H9 (cell line): ENCODE measurements at regions not wholly inside any gene's neighbourhood (a gene's known extent, or its start where the extent isn't known, plus 50 kb on each side); places are given as distances from the start of the nearest gene placed in this dataset.

Experiments used
- DNase-seq: peaks from one replicate; pipeline ENCODE4 v3.0.0-alpha.2; 2017
- H2AFZ ChIP-seq: one replicate; pipeline ENCODE4 v1.6.1; 2013; ENCODE audit warnings: mild to moderate bottlenecking, low read length, control low read depth, moderate library complexity
- H2AK5ac ChIP-seq: 2 replicates; pipeline ENCODE4 v1.6.1; 2013; ENCODE audit warnings: low read length, control low read depth, mixed read lengths; ENCODE audit not compliant: insufficient read length
- H2BK120ac ChIP-seq: one replicate; pipeline ENCODE4 v1.6.1; 2013; ENCODE audit warnings: low read depth, mild to moderate bottlenecking, low read length, control low read depth, inconsistent platforms; ENCODE audit not compliant: poor library complexity, severe bottlenecking
- H2BK12ac ChIP-seq: 2 replicates; pipeline ENCODE4 v1.6.1; 2013; ENCODE audit warnings: low read length, control low read depth, mixed read lengths, low read depth; ENCODE audit not compliant: insufficient read length
- H2BK15ac ChIP-seq: 2 replicates; pipeline ENCODE4 v1.6.1; 2013; ENCODE audit warnings: low read depth, low read length, control low read depth
- H2BK20ac ChIP-seq: one replicate; pipeline ENCODE4 v1.6.1; 2013; ENCODE audit warnings: low read depth, mild to moderate bottlenecking, low read length, control low read depth, inconsistent platforms; ENCODE audit not compliant: poor library complexity, severe bottlenecking
- H2BK5ac ChIP-seq: 2 replicates; pipeline ENCODE4 v1.6.1; 2013; ENCODE audit warnings: low read length, control low read depth, mixed read lengths; ENCODE audit not compliant: insufficient read length
- H3K14ac ChIP-seq: 2 replicates; pipeline ENCODE4 v1.6.1; 2013; ENCODE audit warnings: low read length, control low read depth; ENCODE audit not compliant: insufficient read depth
- H3K18ac ChIP-seq: 2 replicates; pipeline ENCODE4 v1.6.1; 2013; ENCODE audit warnings: low read depth, mild to moderate bottlenecking, mixed read lengths, low read length, control low read depth; ENCODE audit not compliant: insufficient read length
- H3K23ac ChIP-seq: 2 replicates; pipeline ENCODE4 v1.6.1; 2013; ENCODE audit warnings: low read length, control low read depth, mixed read lengths, low read depth; ENCODE audit not compliant: insufficient read length
- H3K23me2 ChIP-seq: 2 replicates; pipeline ENCODE4 v1.6.1; 2013; ENCODE audit warnings: low read depth, mild to moderate bottlenecking, mixed read lengths, low read length, control low read depth; ENCODE audit not compliant: insufficient read length, poor library complexity, severe bottlenecking
- H3K27ac ChIP-seq: 2 replicates; pipeline ENCODE4 v1.5.1; 2013; ENCODE audit warnings: low read length, control low read depth, mixed read lengths, low read depth; ENCODE audit not compliant: insufficient read length
- H3K27me3 ChIP-seq: 2 replicates; pipeline ENCODE4 v1.6.1; 2013; ENCODE audit warnings: low read length, control low read depth, inconsistent platforms; ENCODE audit not compliant: insufficient read depth
- H3K4ac ChIP-seq: 2 replicates; pipeline ENCODE4 v1.6.1; 2013; ENCODE audit warnings: low read depth, mild to moderate bottlenecking, control low read depth, inconsistent platforms, low read length, moderate library complexity
- H3K4me1 ChIP-seq: 2 replicates; pipeline ENCODE4 v1.6.1; 2013; ENCODE audit warnings: low read length, control low read depth, inconsistent platforms; ENCODE audit not compliant: insufficient read depth
- H3K4me2 ChIP-seq: 2 replicates; pipeline ENCODE4 v1.6.1; 2013; ENCODE audit warnings: low read length, control low read depth, mixed read lengths; ENCODE audit not compliant: insufficient read length, insufficient read depth
- H3K56ac ChIP-seq: 2 replicates; pipeline ENCODE4 v1.6.1; 2013; ENCODE audit warnings: low read depth, mild to moderate bottlenecking, mixed read lengths, low read length, control low read depth; ENCODE audit not compliant: insufficient read length
- H3K79me1 ChIP-seq: 2 replicates; pipeline ENCODE4 v1.6.1; 2013; ENCODE audit warnings: low read depth, mild to moderate bottlenecking, moderate library complexity, low read length, control low read depth, inconsistent platforms; ENCODE audit not compliant: insufficient read depth, poor library complexity, severe bottlenecking
- H3K79me2 ChIP-seq: 2 replicates; pipeline ENCODE4 v1.6.1; 2013; ENCODE audit warnings: low read length, control low read depth, inconsistent platforms; ENCODE audit not compliant: insufficient read depth
- H3K9ac ChIP-seq: 2 replicates; pipeline ENCODE4 v1.6.1; 2013; ENCODE audit warnings: low read length, control low read depth, mixed read lengths; ENCODE audit not compliant: insufficient read length; ENCODE audit errors: extremely low read depth
- H3K9me3 ChIP-seq: one replicate; pipeline ENCODE4 v1.6.1; 2013; ENCODE audit warnings: low read depth, low read length, inconsistent platforms; ENCODE audit not compliant: control insufficient read depth
- H3T11ph ChIP-seq: one replicate; pipeline ENCODE4 v1.6.1; 2013; ENCODE audit warnings: mild to moderate bottlenecking, low read length, control low read depth, inconsistent platforms
- H4K20me1 ChIP-seq: one replicate; pipeline ENCODE4 v1.6.1; 2013; ENCODE audit not compliant: control insufficient read depth, insufficient read length, insufficient read depth
- H4K5ac ChIP-seq: 2 replicates; pipeline ENCODE4 v1.6.1; 2013; ENCODE audit warnings: low read depth, mild to moderate bottlenecking, mixed read lengths, low read length, control low read depth; ENCODE audit not compliant: insufficient read length
- H4K8ac ChIP-seq: replicated peaks from 2 replicates; pipeline ENCODE4 v1.6.1; 2013; ENCODE audit warnings: low read length, control low read depth, mixed read lengths, low read depth; ENCODE audit not compliant: insufficient read length
- H4K91ac ChIP-seq: 2 replicates; pipeline ENCODE4 v1.6.1; 2013; ENCODE audit warnings: low read depth, mild to moderate bottlenecking, moderate library complexity, mixed read lengths, low read length, control low read depth; ENCODE audit not compliant: insufficient read length
- H3K27ac Mint-ChIP-seq, 3 experiments: 2 replicates in 2 of 3; 3 replicates in 1 of 3; pipeline ENCODE4 v1.8.0; 2020 to 2021; ENCODE audit warnings: mixed read lengths in 3 of 3, mild to moderate bottlenecking in 1 of 3, moderate library complexity in 1 of 3
- H3K27me3 Mint-ChIP-seq: 2 replicates; pipeline ENCODE4 v1.8.0; 2021; ENCODE audit warnings: low read depth, mild to moderate bottlenecking, moderate library complexity, mixed read lengths
- H3K36me3 Mint-ChIP-seq, 3 experiments: 2 replicates in 2 of 3; 3 replicates in 1 of 3; pipeline ENCODE4 v1.8.0; 2020 to 2021; ENCODE audit warnings: low read depth in 3 of 3, mixed read lengths in 3 of 3; ENCODE audit not compliant: insufficient read depth in 1 of 3
- H3K4me1 Mint-ChIP-seq, 2 experiments: 2 replicates each; pipeline ENCODE4 v1.8.0; 2020; ENCODE audit warnings: mixed read lengths in 2 of 2
- H3K4me3 Mint-ChIP-seq, 2 experiments: 2 replicates in 1 of 2; 3 replicates in 1 of 2; pipeline ENCODE4 v1.8.0; 2020 to 2021; ENCODE audit warnings: mild to moderate bottlenecking in 2 of 2, mixed read lengths in 2 of 2, moderate library complexity in 1 of 2
- H3K9me3 Mint-ChIP-seq, 2 experiments: 2 replicates in 1 of 2; 3 replicates in 1 of 2; pipeline ENCODE4 v1.8.0; 2020; ENCODE audit warnings: mild to moderate bottlenecking in 2 of 2, mixed read lengths in 2 of 2, moderate library complexity in 1 of 2
- WGBS: extraction: QIAGEN DNeasy Blood & Tissue Kit; methylation state at CpG from one replicate; pipeline ENCODE4 v1.1.7; 2013; ENCODE audit warnings: missing lambda C conversion rate, low lambda C conversion rate, mixed read lengths; ENCODE audit not compliant: insufficient read length; ENCODE audit errors: extremely low coverage; 5-methylcytosine and 5-hydroxymethylcytosine counted together
- TF ChIP-seq, protein P1 (sequence below): fragments of 200-600 bp; sonication (generic); conservative IDR thresholded peaks from 3 replicates; pipeline ENCODE4 v1.8.0; 2021; ENCODE audit warnings: antibody characterized with exemption, mild to moderate bottlenecking

DNA sequence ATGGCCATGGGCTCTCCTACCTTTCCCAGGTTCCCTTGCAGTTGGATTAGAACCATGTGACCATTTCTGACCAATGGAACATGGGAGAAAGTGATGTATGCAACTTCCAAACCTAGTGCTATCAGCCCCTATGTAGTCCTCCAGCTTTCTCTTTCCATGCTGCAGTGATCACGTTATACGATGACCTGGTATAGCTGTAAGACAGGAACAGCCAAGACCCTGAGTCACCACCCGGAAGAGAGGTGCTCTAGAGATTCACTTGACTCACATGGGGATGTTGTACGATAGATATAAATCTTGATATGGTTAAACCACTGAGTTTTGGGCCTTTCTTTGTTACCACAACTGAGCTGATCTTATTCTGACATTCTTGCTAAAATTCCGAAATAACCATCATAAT, 65.1 kb downstream of the NOG start:
- H3K27me3 Mint-ChIP-seq: peaks cover 9% of the 10 kb centered on the region
- no peak overlapping the region for H3K4ac ChIP-seq
- H3K4me1 ChIP-seq: no peaks in the 10 kb centered on the region
- no peak overlapping the region for H4K91ac ChIP-seq
- no peaks in the 10 kb centered on the region for H3K79me2 ChIP-seq
- H3K4me1 Mint-ChIP-seq: peaks cover 5% of the 10 kb centered on the region in 2 experiments
- H3K18ac ChIP-seq: no peak overlapping the region
- TF ChIP-seq, protein P1, sequence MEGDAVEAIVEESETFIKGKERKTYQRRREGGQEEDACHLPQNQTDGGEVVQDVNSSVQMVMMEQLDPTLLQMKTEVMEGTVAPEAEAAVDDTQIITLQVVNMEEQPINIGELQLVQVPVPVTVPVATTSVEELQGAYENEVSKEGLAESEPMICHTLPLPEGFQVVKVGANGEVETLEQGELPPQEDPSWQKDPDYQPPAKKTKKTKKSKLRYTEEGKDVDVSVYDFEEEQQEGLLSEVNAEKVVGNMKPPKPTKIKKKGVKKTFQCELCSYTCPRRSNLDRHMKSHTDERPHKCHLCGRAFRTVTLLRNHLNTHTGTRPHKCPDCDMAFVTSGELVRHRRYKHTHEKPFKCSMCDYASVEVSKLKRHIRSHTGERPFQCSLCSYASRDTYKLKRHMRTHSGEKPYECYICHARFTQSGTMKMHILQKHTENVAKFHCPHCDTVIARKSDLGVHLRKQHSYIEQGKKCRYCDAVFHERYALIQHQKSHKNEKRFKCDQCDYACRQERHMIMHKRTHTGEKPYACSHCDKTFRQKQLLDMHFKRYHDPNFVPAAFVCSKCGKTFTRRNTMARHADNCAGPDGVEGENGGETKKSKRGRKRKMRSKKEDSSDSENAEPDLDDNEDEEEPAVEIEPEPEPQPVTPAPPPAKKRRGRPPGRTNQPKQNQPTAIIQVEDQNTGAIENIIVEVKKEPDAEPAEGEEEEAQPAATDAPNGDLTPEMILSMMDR: no peak
- H3K9me3 Mint-ChIP-seq: no peaks in the 10 kb centered on the region; a peak in 1 of 5 replicates
- no peak overlapping the region for H3K4me2 ChIP-seq
- no peak overlapping the region for H3K27ac Mint-ChIP-seq
- no peaks in the 10 kb centered on the region for H4K20me1 ChIP-seq
- no peaks in the 10 kb centered on the region for H3K36me3 Mint-ChIP-seq
- no peak overlapping the region for H3T11ph ChIP-seq
- no peak overlapping the region for H3K23ac ChIP-seq
- H3K27ac ChIP-seq: no peak overlapping the region
- no CpG with 5 or more reads among the region's 5 CpGs for WGBS
- no peak overlapping the region for H3K9ac ChIP-seq
- no peak overlapping the region for H2BK20ac ChIP-seq
- H4K8ac ChIP-seq: no peak overlapping the region
- H3K23me2 ChIP-seq: no peaks in the 10 kb centered on the region
- H3K27me3 ChIP-seq: no peaks in the 10 kb centered on the region
- no peak overlapping the region for H3K14ac ChIP-seq
- no peak overlapping the region for H2BK12ac ChIP-seq
- no peak overlapping the region for H2BK120ac ChIP-seq
- H2BK5ac ChIP-seq: no peak overlapping the region
- DNase-seq: no peak
- H2BK15ac ChIP-seq: no peak overlapping the region
- no peak overlapping the region for H4K5ac ChIP-seq
- H2AFZ ChIP-seq: no peak overlapping the region
- no peak overlapping the region for H3K4me3 Mint-ChIP-seq
- H3K56ac ChIP-seq: no peak overlapping the region
- no peaks in the 10 kb centered on the region for H3K79me1 ChIP-seq
- H2AK5ac ChIP-seq: no peak overlapping the region
- no peaks in the 10 kb centered on the region for H3K9me3 ChIP-seq
